SH-SY5Y (cell line): ENCODE measurements at regions not wholly inside any gene's neighbourhood (a gene's known extent, or its start where the extent isn't known, plus 50 kb on each side); places are given as distances from the start of the nearest gene placed in this dataset.

Experiments used
- GATA2 ChIP-seq: IDR thresholded peaks from 2 replicates; pipeline ENCODE4 v1.6.1; 2011; ENCODE audit warnings: mild to moderate bottlenecking, low read depth, low read length
- GATA3 ChIP-seq: IDR thresholded peaks from 2 replicates; pipeline ENCODE4 v1.6.1; 2011; ENCODE audit warnings: low read depth, mild to moderate bottlenecking, low read length, moderate library complexity

- TF ChIP-seq GATA2, result no peak
- no peak for TF ChIP-seq GATA3
Measured at GRCh38 chr18:39774957-39775598, 2180.0 kb upstream of the PIK3C3 start.
